ENCODE measurements at regions not wholly inside any gene's neighbourhood (a gene's known extent, or its start where the extent isn't known, plus 50 kb on each side); places are given as distances from the start of the nearest gene placed in this dataset.

DNA sequence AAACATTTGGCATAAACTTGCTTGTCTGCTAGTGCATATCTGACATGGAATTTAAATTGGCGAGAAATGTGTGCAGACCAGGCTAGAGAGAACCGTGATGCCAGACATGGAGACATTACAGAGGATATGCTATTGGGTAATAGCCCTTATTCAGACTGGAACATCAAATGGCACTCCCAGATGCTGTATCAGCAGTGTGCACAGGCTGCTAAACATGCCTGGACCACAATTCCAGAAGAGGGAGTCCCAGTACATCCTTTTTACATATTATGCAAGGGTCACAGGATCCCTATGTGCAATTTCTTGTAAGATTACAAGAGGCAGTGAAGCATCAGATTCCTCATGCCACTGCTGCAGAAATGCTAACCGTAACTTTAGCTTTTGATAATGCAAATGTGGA lies 354.5 kb upstream of the FOXG1 start:
- TF ChIP-seq EZH2phosphoT487 (conservative IDR thresholded peaks at IDR 0.05; ENCODE audit: low read length), result no peak
- TF ChIP-seq, protein P1, sequence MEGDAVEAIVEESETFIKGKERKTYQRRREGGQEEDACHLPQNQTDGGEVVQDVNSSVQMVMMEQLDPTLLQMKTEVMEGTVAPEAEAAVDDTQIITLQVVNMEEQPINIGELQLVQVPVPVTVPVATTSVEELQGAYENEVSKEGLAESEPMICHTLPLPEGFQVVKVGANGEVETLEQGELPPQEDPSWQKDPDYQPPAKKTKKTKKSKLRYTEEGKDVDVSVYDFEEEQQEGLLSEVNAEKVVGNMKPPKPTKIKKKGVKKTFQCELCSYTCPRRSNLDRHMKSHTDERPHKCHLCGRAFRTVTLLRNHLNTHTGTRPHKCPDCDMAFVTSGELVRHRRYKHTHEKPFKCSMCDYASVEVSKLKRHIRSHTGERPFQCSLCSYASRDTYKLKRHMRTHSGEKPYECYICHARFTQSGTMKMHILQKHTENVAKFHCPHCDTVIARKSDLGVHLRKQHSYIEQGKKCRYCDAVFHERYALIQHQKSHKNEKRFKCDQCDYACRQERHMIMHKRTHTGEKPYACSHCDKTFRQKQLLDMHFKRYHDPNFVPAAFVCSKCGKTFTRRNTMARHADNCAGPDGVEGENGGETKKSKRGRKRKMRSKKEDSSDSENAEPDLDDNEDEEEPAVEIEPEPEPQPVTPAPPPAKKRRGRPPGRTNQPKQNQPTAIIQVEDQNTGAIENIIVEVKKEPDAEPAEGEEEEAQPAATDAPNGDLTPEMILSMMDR (IDR thresholded peaks at IDR 0.05; ENCODE audit: insufficient read depth, low read length, poor library complexity, severe bottlenecking), result no peak
- Histone ChIP-seq H3K9me3 (ENCODE audit: insufficient read depth, low read length) (no peaks in the 10 kb centered on the region), H3K79me2 (ENCODE audit: insufficient read depth, low read length) (no peaks in the 10 kb centered on the region), H3K9ac (ENCODE audit: low read length) (no peak overlapping the region), H3K9me2 (replicated peaks; ENCODE audit: insufficient read depth, low read length) (no peaks in the 10 kb centered on the region), H4K20me1 (ENCODE audit: low read depth, low read length) (no peaks in the 10 kb centered on the region), H3K27ac (ENCODE audit: low read depth, low read length) (no peak overlapping the region), H3K4me3 (ENCODE audit: insufficient read depth, low read length, poor library complexity, severe bottlenecking) (no peak overlapping the region), H2AFZ (ENCODE audit: low read depth, low read length, severe bottlenecking) (no peak overlapping the region), H3K27me3 (ENCODE audit: low read length) (no peaks in the 10 kb centered on the region), H3K4me2 (ENCODE audit: low read depth, low read length, poor library complexity, severe bottlenecking) (no peak overlapping the region), H3K36me3 (ENCODE audit: low read length) (no peaks in the 10 kb centered on the region), H3F3A (ENCODE audit: insufficient read depth) (no peaks in the 10 kb centered on the region)

DNA sequence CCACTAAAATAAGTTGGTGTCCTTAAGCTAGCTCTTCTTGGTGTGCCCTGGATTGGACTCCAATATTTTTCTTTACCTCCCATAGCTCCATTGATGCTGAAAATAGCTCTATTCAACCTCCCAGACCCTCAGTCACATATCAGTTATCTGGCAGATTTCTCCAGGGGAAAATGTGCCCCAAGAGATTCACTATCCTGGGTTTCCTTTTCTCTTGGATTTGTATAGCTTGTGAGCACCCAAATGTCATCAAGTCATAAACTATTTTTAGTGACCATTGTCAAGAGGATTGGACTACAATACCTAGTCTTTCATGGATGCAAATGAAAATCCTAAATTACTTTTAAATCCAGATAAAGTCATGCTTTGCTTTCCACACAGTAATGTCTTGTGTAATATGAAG lies 339.6 kb upstream of the FOXG1 start:
- Histone ChIP-seq H4K20me1 (ENCODE audit: low read depth, low read length) (no peaks in the 10 kb centered on the region), H3K4me2 (ENCODE audit: low read depth, low read length, poor library complexity, severe bottlenecking) (no peak overlapping the region)
- TF ChIP-seq, protein P1 (IDR thresholded peaks at IDR 0.05; ENCODE audit: insufficient read depth, low read length, poor library complexity, severe bottlenecking), result no peak
- TF ChIP-seq EZH2phosphoT487 (conservative IDR thresholded peaks at IDR 0.05; ENCODE audit: low read length), result no peak

DNA sequence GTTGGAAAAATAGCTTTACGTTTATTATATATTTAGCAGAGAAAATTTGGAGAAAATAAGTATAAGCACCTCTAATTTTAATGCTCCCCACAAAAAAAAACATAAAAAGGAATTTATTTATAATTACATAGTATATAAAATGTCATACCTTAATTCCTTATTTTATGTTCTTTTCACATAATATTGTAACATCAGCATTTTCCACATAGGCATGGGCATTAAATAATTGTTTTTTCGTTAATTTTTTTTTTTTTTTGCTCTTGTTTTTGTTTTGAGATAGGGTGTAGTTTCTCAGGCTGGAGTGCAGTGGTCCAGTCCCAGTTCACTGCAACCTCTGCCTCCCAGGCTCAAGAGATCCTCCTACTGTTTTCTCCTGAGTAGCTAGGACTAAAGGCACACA lies 329.8 kb upstream of the FOXG1 start:
- Histone ChIP-seq H3K36me3 (ENCODE audit: low read length) (no peaks in the 10 kb centered on the region), H3K9ac (ENCODE audit: low read length) (no peak overlapping the region), H3K79me2 (ENCODE audit: insufficient read depth, low read length) (no peaks in the 10 kb centered on the region), H3F3A (ENCODE audit: insufficient read depth) (no peaks in the 10 kb centered on the region), H3K27me3 (ENCODE audit: low read length) (no peaks in the 10 kb centered on the region), H3K4me2 (ENCODE audit: low read depth, low read length, poor library complexity, severe bottlenecking) (no peak overlapping the region), H3K4me3 (ENCODE audit: insufficient read depth, low read length, poor library complexity, severe bottlenecking) (no peak overlapping the region), H3K9me2 (replicated peaks; ENCODE audit: insufficient read depth, low read length) (no peaks in the 10 kb centered on the region), H3K27ac (ENCODE audit: low read depth, low read length) (no peak overlapping the region), H3K9me3 (ENCODE audit: insufficient read depth, low read length) (no peaks in the 10 kb centered on the region), H2AFZ (ENCODE audit: low read depth, low read length, severe bottlenecking) (no peak overlapping the region), H4K20me1 (ENCODE audit: low read depth, low read length) (no peaks in the 10 kb centered on the region)
- TF ChIP-seq EZH2phosphoT487 (conservative IDR thresholded peaks at IDR 0.05; ENCODE audit: low read length), result no peak

More for the DNA sequence above, 339.6 kb upstream of the FOXG1 start:
- H3K27ac ChIP-seq (ENCODE audit: low read depth, low read length), result no peak overlapping the region
- H3K4me3 ChIP-seq (ENCODE audit: insufficient read depth, low read length, poor library complexity, severe bottlenecking), result no peak overlapping the region
- H3K9me2 ChIP-seq (replicated peaks; ENCODE audit: insufficient read depth, low read length), result no peaks in the 10 kb centered on the region
- no peaks in the 10 kb centered on the region for H3K27me3 ChIP-seq (ENCODE audit: low read length)
- no peaks in the 10 kb centered on the region for H3K79me2 ChIP-seq (ENCODE audit: insufficient read depth, low read length)
- H3F3A ChIP-seq (ENCODE audit: insufficient read depth), result no peaks in the 10 kb centered on the region
- H2AFZ ChIP-seq (ENCODE audit: low read depth, low read length, severe bottlenecking), result no peak overlapping the region
- no peak overlapping the region for H3K9ac ChIP-seq (ENCODE audit: low read length)
- no peaks in the 10 kb centered on the region for H3K36me3 ChIP-seq (ENCODE audit: low read length)
- no peaks in the 10 kb centered on the region for H3K9me3 ChIP-seq (ENCODE audit: insufficient read depth, low read length)

DNA sequence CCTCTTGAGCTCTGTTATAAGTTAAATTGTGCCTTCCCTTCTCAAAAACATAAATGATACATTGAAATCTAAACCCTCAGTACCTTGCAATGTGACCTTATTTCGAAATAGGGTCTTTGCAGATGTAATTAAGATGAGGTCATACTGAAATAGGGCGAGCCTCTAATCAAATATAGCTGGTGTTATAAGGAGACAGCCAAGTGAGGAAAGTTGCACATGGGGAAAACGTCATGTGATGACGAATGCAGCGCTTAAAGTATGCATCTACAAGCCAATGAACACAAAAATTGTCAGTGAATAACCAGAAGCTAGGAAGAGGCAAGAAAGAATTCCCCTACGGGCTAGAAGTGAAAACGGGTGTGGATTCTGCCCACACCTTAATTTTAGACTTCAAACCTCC lies 305.2 kb upstream of the FOXG1 start:
- no peak overlapping the region for H3K4me3 ChIP-seq (ENCODE audit: insufficient read depth, low read length, poor library complexity, severe bottlenecking)
- no peak overlapping the region for H3K27ac ChIP-seq (ENCODE audit: low read depth, low read length)
- no peaks in the 10 kb centered on the region for H3K27me3 ChIP-seq (ENCODE audit: low read length)
- H3K4me2 ChIP-seq (ENCODE audit: low read depth, low read length, poor library complexity, severe bottlenecking), result no peak overlapping the region
- no peaks in the 10 kb centered on the region for H3K9me3 ChIP-seq (ENCODE audit: insufficient read depth, low read length)
- TF ChIP-seq, protein P1 (IDR thresholded peaks at IDR 0.05; ENCODE audit: insufficient read depth, low read length, poor library complexity, severe bottlenecking), result no peak
- no peak for TF ChIP-seq EZH2phosphoT487 (conservative IDR thresholded peaks at IDR 0.05; ENCODE audit: low read length)
- no peaks in the 10 kb centered on the region for H3K79me2 ChIP-seq (ENCODE audit: insufficient read depth, low read length)
- no peak overlapping the region for H2AFZ ChIP-seq (ENCODE audit: low read depth, low read length, severe bottlenecking)
- no peak overlapping the region for H3K9ac ChIP-seq (ENCODE audit: low read length)
- no peaks in the 10 kb centered on the region for H3K36me3 ChIP-seq (ENCODE audit: low read length)
- no peaks in the 10 kb centered on the region for H3K9me2 ChIP-seq (replicated peaks; ENCODE audit: insufficient read depth, low read length)
- no peaks in the 10 kb centered on the region for H3F3A ChIP-seq (ENCODE audit: insufficient read depth)
- H4K20me1 ChIP-seq (ENCODE audit: low read depth, low read length), result no peaks in the 10 kb centered on the region

Data from SU-DHL-6 (cell line).